ENCODE measurements at regions not wholly inside any gene's neighbourhood (a gene's known extent, or its start where the extent isn't known, plus 50 kb on each side); places are given as distances from the start of the nearest gene placed in this dataset.

GRCh38 chr20:4508773-4509172, 177.5 kb upstream of the PRNP start (continued):
- TF ChIP-seq, protein P1, sequence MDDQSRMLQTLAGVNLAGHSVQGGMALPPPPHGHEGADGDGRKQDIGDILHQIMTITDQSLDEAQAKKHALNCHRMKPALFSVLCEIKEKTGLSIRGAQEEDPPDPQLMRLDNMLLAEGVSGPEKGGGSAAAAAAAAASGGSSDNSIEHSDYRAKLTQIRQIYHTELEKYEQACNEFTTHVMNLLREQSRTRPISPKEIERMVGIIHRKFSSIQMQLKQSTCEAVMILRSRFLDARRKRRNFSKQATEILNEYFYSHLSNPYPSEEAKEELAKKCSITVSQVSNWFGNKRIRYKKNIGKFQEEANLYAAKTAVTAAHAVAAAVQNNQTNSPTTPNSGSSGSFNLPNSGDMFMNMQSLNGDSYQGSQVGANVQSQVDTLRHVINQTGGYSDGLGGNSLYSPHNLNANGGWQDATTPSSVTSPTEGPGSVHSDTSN (IDR thresholded peaks at IDR 0.05; ENCODE audit: insufficient replicate concordance, low read depth, low read length): no peak
- TF ChIP-seq RAD51 (IDR thresholded peaks at IDR 0.05): no peak
- no peak for TF ChIP-seq E4F1 (IDR thresholded peaks at IDR 0.05; ENCODE audit: borderline replicate concordance, partially characterized antibody)

DNA sequence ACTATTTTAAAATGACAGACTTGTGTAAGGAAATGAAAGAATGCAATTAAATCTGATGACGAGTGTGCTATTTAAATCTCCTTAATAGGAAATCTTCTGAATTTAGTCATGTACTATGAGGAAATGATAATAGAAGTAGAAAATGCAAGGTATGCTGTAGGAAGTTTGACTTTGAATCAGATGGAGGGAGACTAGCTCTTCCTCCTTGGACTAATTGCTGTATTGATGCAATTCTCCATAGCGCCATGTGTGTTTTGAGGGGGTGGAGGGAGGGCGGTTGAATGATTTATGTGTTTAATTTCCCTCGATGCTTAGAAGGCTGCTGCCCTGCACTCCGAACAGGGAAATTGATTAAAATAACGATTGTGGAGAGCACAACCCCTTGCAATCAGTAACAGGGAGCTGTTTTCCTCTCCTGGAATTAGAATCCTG, 179.0 kb upstream of the PRNP start:
- no TSS peak for BruUV-seq (replicated peaks)
- FAIRE-seq: no peak
- WGBS (ENCODE audit: insufficient coverage, insufficient replicate concordance, low lambda C conversion rate, missing lambda C conversion rate): 19% methylated on average over 6 of the region's 6 CpGs
- Histone ChIP-seq H3K79me2 (ENCODE audit: control insufficient read depth, insufficient read depth, low read length) (no peaks in the 10 kb centered on the region), H2AFZ (ENCODE audit: control insufficient read depth, low read depth, low read length) (no peak overlapping the region), H3K9me3 (replicated peaks; ENCODE audit: control insufficient read depth, insufficient read depth, low read length) (no peaks in the 10 kb centered on the region; the same call in 2 of the 3 replicates), H3K4me2 (ENCODE audit: control insufficient read depth, insufficient read depth) (no peak overlapping the region), H4K20me1 (ENCODE audit: control insufficient read depth, insufficient read depth) (no peaks in the 10 kb centered on the region), H3K36me3 (ENCODE audit: control insufficient read depth in 2 of 2, insufficient read depth in 2 of 2, low read length in 1 of 2) (no peaks in the 10 kb centered on the region), H3K9ac (ENCODE audit: control insufficient read depth, insufficient read depth, low read length) (no peak overlapping the region), H3K4me3 (no peak overlapping the region), H3K27ac (ENCODE audit: control insufficient read depth, insufficient read depth) (no peak overlapping the region), H3K27me3 (replicated peaks in 1 of 2; ENCODE audit: control insufficient read depth in 2 of 2, insufficient read depth in 2 of 2, low read length in 1 of 2) (no peaks in the 10 kb centered on the region), H3K4me1 (ENCODE audit: control insufficient read depth, insufficient read depth, low read length) (no peaks in the 10 kb centered on the region)
- ChIA-PET POLR2A (no interaction called here), SMC1A (ENCODE audit: uncharacterized antibody, unreplicated experiment) (interaction anchor here (0.6 to 0.7 kb wide), 2 partner anchors 920 to 1532 kb away, joined by 3 read pairs; no protein-coding TSS in a partner anchor), CTCF (no interaction called here), RAD21 (ENCODE audit: unreplicated experiment) (no interaction called here)
- DNase-seq (ENCODE audit: low read depth, low spot score): no peak
- in situ Hi-C loops (cut with MboI) (no loop called here), intact Hi-C loops (cut with micrococcal nuclease; ENCODE audit: unreplicated experiment) (no loop called here)
- ATAC-seq: no peak
- TF ChIP-seq, protein P2, sequence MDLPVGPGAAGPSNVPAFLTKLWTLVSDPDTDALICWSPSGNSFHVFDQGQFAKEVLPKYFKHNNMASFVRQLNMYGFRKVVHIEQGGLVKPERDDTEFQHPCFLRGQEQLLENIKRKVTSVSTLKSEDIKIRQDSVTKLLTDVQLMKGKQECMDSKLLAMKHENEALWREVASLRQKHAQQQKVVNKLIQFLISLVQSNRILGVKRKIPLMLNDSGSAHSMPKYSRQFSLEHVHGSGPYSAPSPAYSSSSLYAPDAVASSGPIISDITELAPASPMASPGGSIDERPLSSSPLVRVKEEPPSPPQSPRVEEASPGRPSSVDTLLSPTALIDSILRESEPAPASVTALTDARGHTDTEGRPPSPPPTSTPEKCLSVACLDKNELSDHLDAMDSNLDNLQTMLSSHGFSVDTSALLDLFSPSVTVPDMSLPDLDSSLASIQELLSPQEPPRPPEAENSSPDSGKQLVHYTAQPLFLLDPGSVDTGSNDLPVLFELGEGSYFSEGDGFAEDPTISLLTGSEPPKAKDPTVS (IDR thresholded peaks at IDR 0.05; ENCODE audit: low read depth, low read length): no peak
- TF ChIP-seq E2F4 (IDR thresholded peaks at IDR 0.05; ENCODE audit: low read depth, low read length): no peak
- no peak for TF ChIP-seq IKZF1 (conservative IDR thresholded peaks at IDR 0.05)
- TF ChIP-seq PML (IDR thresholded peaks at IDR 0.05; ENCODE audit: low read length): no peak
- no peak for TF ChIP-seq CUX1 (IDR thresholded peaks at IDR 0.05; ENCODE audit: insufficient replicate concordance, low read depth, low read length)
- no peak for TF ChIP-seq ZZZ3 (IDR thresholded peaks at IDR 0.05; ENCODE audit: control insufficient read depth, insufficient read length, low read depth)
- TF ChIP-seq IRF4 (IDR thresholded peaks at IDR 0.05; ENCODE audit: low read depth, low read length): no peak
- TF ChIP-seq SRF (IDR thresholded peaks at IDR 0.05; ENCODE audit: low read depth in 2 of 2, low read length in 2 of 2): no peak

Measured in GM12878 (cell line).